Duodenal mucosa (tissue), 2 donors: ENCODE measurements at regions not wholly inside any gene's neighbourhood (a gene's known extent, or its start where the extent isn't known, plus 50 kb on each side); places are given as distances from the start of the nearest gene placed in this dataset.

Experiments used
- H3K27ac ChIP-seq: one replicate; pipeline ENCODE4 v1.7.0; 2013; ENCODE audit warnings: low read depth, low read length
- H3K27me3 ChIP-seq, 2 donors: one replicate each; pipeline ENCODE4 v1.7.0; 2013; ENCODE audit warnings: low read length in 2 of 2, control low read depth in 1 of 2; ENCODE audit not compliant: insufficient read depth in 2 of 2, control insufficient read depth in 1 of 2
- H3K36me3 ChIP-seq, 2 donors: one replicate each; pipeline ENCODE4 v1.7.0; 2013; ENCODE audit warnings: low read length in 2 of 2, control low read depth in 1 of 2; ENCODE audit not compliant: insufficient read depth in 2 of 2, control insufficient read depth in 1 of 2
- H3K4me1 ChIP-seq, 2 donors: one replicate each; pipeline ENCODE4 v1.7.0; 2013; ENCODE audit warnings: low read length in 2 of 2, control low read depth in 1 of 2; ENCODE audit not compliant: insufficient read depth in 2 of 2, control insufficient read depth in 1 of 2
- H3K4me3 ChIP-seq, 2 donors: one replicate each; pipeline ENCODE4 v1.7.0; 2013; ENCODE audit warnings: low read length in 2 of 2, low read depth in 1 of 2
- H3K9ac ChIP-seq, 2 donors: one replicate each; pipeline ENCODE4 v1.7.0; 2013; ENCODE audit warnings: low read length in 2 of 2, low read depth in 1 of 2
- H3K9me3 ChIP-seq, 2 donors: one replicate each; pipeline ENCODE4 v1.7.0; 2013; ENCODE audit warnings: low read length in 2 of 2, control low read depth in 1 of 2; ENCODE audit not compliant: control insufficient read depth in 1 of 2

- H3K9me3 ChIP-seq = no peaks in the 10 kb centered on the region
These were observed 812.8 kb upstream of the API5 start for GRCh38 chr11:42498971-42499370.

GRCh38 chr11:42502151-42502550 lies 809.6 kb upstream of the API5 start:
- no peak overlapping the region for H3K9ac ChIP-seq
- no peak overlapping the region for H3K4me3 ChIP-seq
- no peaks in the 10 kb centered on the region for H3K36me3 ChIP-seq
- H3K9me3 ChIP-seq = no peaks in the 10 kb centered on the region
- H3K27me3 ChIP-seq = no peaks in the 10 kb centered on the region
- H3K27ac ChIP-seq = no peak overlapping the region
- H3K4me1 ChIP-seq = no peaks in the 10 kb centered on the region

More at GRCh38 chr11:42498971-42499370, 812.8 kb upstream of the API5 start:
- Histone ChIP-seq H3K4me3 (no peak overlapping the region), H3K4me1 (no peaks in the 10 kb centered on the region), H3K9ac (no peak overlapping the region), H3K27ac (no peak overlapping the region), H3K27me3 (no peaks in the 10 kb centered on the region), H3K36me3 (no peaks in the 10 kb centered on the region)

- H3K27me3 ChIP-seq = no peaks in the 10 kb centered on the region
- no peaks in the 10 kb centered on the region for H3K9me3 ChIP-seq
- H3K4me1 ChIP-seq = no peaks in the 10 kb centered on the region
- no peak overlapping the region for H3K9ac ChIP-seq
- H3K36me3 ChIP-seq = no peaks in the 10 kb centered on the region
- no peak overlapping the region for H3K27ac ChIP-seq
- H3K4me3 ChIP-seq = no peak overlapping the region
These were observed 789.8 kb upstream of the API5 start for GRCh38 chr11:42521994-42522393.

- Histone ChIP-seq H3K4me3 (no peak overlapping the region), H3K9ac (no peak overlapping the region), H3K27me3 (no peaks in the 10 kb centered on the region), H3K4me1 (no peaks in the 10 kb centered on the region), H3K9me3 (no peaks in the 10 kb centered on the region), H3K36me3 (no peaks in the 10 kb centered on the region), H3K27ac (no peak overlapping the region)
These were observed 787.1 kb upstream of the API5 start for GRCh38 chr11:42524534-42525227.

GRCh38 chr11:42526426-42526825 lies 785.4 kb upstream of the API5 start:
- Histone ChIP-seq H3K9ac (no peak overlapping the region), H3K9me3 (no peaks in the 10 kb centered on the region), H3K27me3 (no peaks in the 10 kb centered on the region), H3K27ac (no peak overlapping the region), H3K36me3 (no peaks in the 10 kb centered on the region), H3K4me3 (no peak overlapping the region), H3K4me1 (no peaks in the 10 kb centered on the region)

- no peak overlapping the region for H3K27ac ChIP-seq
- H3K9me3 ChIP-seq = no peaks in the 10 kb centered on the region
- H3K4me1 ChIP-seq = no peaks in the 10 kb centered on the region
- H3K4me3 ChIP-seq = no peak overlapping the region
- H3K27me3 ChIP-seq = no peaks in the 10 kb centered on the region
- no peak overlapping the region for H3K9ac ChIP-seq
- no peaks in the 10 kb centered on the region for H3K36me3 ChIP-seq
These were observed 783.3 kb upstream of the API5 start for GRCh38 chr11:42528471-42528870.

- Histone ChIP-seq H3K27me3 (no peaks in the 10 kb centered on the region), H3K36me3 (no peaks in the 10 kb centered on the region), H3K4me1 (no peaks in the 10 kb centered on the region), H3K4me3 (no peak overlapping the region), H3K9ac (no peak overlapping the region), H3K27ac (no peak overlapping the region), H3K9me3 (no peaks in the 10 kb centered on the region)
These were observed 782.9 kb upstream of the API5 start for GRCh38 chr11:42528911-42529310.

GRCh38 chr11:42536611-42537360 lies 775.0 kb upstream of the API5 start:
- no peak overlapping the region for H3K9ac ChIP-seq
- no peak overlapping the region for H3K4me3 ChIP-seq
- no peak overlapping the region for H3K27ac ChIP-seq
- H3K36me3 ChIP-seq = no peaks in the 10 kb centered on the region
- no peaks in the 10 kb centered on the region for H3K4me1 ChIP-seq
- no peaks in the 10 kb centered on the region for H3K27me3 ChIP-seq
- H3K9me3 ChIP-seq = no peaks in the 10 kb centered on the region

- Histone ChIP-seq H3K27me3 (no peaks in the 10 kb centered on the region), H3K4me3 (no peak overlapping the region), H3K36me3 (no peaks in the 10 kb centered on the region), H3K9ac (no peak overlapping the region), H3K4me1 (no peaks in the 10 kb centered on the region), H3K9me3 (no peaks in the 10 kb centered on the region), H3K27ac (no peak overlapping the region)
These were observed 769.5 kb upstream of the API5 start for GRCh38 chr11:42542336-42542735.

- Histone ChIP-seq H3K9ac (no peak overlapping the region), H3K27ac (no peak overlapping the region), H3K27me3 (no peaks in the 10 kb centered on the region), H3K4me3 (no peak overlapping the region), H3K9me3 (no peaks in the 10 kb centered on the region), H3K36me3 (no peaks in the 10 kb centered on the region), H3K4me1 (no peaks in the 10 kb centered on the region)
These were observed 767.9 kb upstream of the API5 start for GRCh38 chr11:42543844-42544419.
